H9 (cell line): ENCODE measurements at regions not wholly inside any gene's neighbourhood (a gene's known extent, or its start where the extent isn't known, plus 50 kb on each side); places are given as distances from the start of the nearest gene placed in this dataset.
"Not testable (repeated sequence)": the region's sequence is repeated elsewhere in the genome, so short reads cannot be mapped to it uniquely, and the experiment has no call there.

Experiments used
- DNase-seq: peaks from one replicate; pipeline ENCODE4 v3.0.0-alpha.2; 2017
- H2AFZ ChIP-seq: one replicate; pipeline ENCODE4 v1.6.1; 2013; ENCODE audit warnings: mild to moderate bottlenecking, low read length, control low read depth, moderate library complexity
- H2AK5ac ChIP-seq: 2 replicates; pipeline ENCODE4 v1.6.1; 2013; ENCODE audit warnings: low read length, control low read depth, mixed read lengths; ENCODE audit not compliant: insufficient read length
- H2BK120ac ChIP-seq: one replicate; pipeline ENCODE4 v1.6.1; 2013; ENCODE audit warnings: low read depth, mild to moderate bottlenecking, low read length, control low read depth, inconsistent platforms; ENCODE audit not compliant: poor library complexity, severe bottlenecking
- H2BK12ac ChIP-seq: 2 replicates; pipeline ENCODE4 v1.6.1; 2013; ENCODE audit warnings: low read length, control low read depth, mixed read lengths, low read depth; ENCODE audit not compliant: insufficient read length
- H2BK15ac ChIP-seq: 2 replicates; pipeline ENCODE4 v1.6.1; 2013; ENCODE audit warnings: low read depth, low read length, control low read depth
- H2BK20ac ChIP-seq: one replicate; pipeline ENCODE4 v1.6.1; 2013; ENCODE audit warnings: low read depth, mild to moderate bottlenecking, low read length, control low read depth, inconsistent platforms; ENCODE audit not compliant: poor library complexity, severe bottlenecking
- H2BK5ac ChIP-seq: 2 replicates; pipeline ENCODE4 v1.6.1; 2013; ENCODE audit warnings: low read length, control low read depth, mixed read lengths; ENCODE audit not compliant: insufficient read length
- H3K14ac ChIP-seq: 2 replicates; pipeline ENCODE4 v1.6.1; 2013; ENCODE audit warnings: low read length, control low read depth; ENCODE audit not compliant: insufficient read depth
- H3K18ac ChIP-seq: 2 replicates; pipeline ENCODE4 v1.6.1; 2013; ENCODE audit warnings: low read depth, mild to moderate bottlenecking, mixed read lengths, low read length, control low read depth; ENCODE audit not compliant: insufficient read length
- H3K23ac ChIP-seq: 2 replicates; pipeline ENCODE4 v1.6.1; 2013; ENCODE audit warnings: low read length, control low read depth, mixed read lengths, low read depth; ENCODE audit not compliant: insufficient read length
- H3K23me2 ChIP-seq: 2 replicates; pipeline ENCODE4 v1.6.1; 2013; ENCODE audit warnings: low read depth, mild to moderate bottlenecking, mixed read lengths, low read length, control low read depth; ENCODE audit not compliant: insufficient read length, poor library complexity, severe bottlenecking
- H3K27ac ChIP-seq: 2 replicates; pipeline ENCODE4 v1.5.1; 2013; ENCODE audit warnings: low read length, control low read depth, mixed read lengths, low read depth; ENCODE audit not compliant: insufficient read length
- H3K27me3 ChIP-seq: 2 replicates; pipeline ENCODE4 v1.6.1; 2013; ENCODE audit warnings: low read length, control low read depth, inconsistent platforms; ENCODE audit not compliant: insufficient read depth
- H3K4ac ChIP-seq: 2 replicates; pipeline ENCODE4 v1.6.1; 2013; ENCODE audit warnings: low read depth, mild to moderate bottlenecking, control low read depth, inconsistent platforms, low read length, moderate library complexity
- H3K4me1 ChIP-seq: 2 replicates; pipeline ENCODE4 v1.6.1; 2013; ENCODE audit warnings: low read length, control low read depth, inconsistent platforms; ENCODE audit not compliant: insufficient read depth
- H3K4me2 ChIP-seq: 2 replicates; pipeline ENCODE4 v1.6.1; 2013; ENCODE audit warnings: low read length, control low read depth, mixed read lengths; ENCODE audit not compliant: insufficient read length, insufficient read depth
- H3K56ac ChIP-seq: 2 replicates; pipeline ENCODE4 v1.6.1; 2013; ENCODE audit warnings: low read depth, mild to moderate bottlenecking, mixed read lengths, low read length, control low read depth; ENCODE audit not compliant: insufficient read length
- H3K79me1 ChIP-seq: 2 replicates; pipeline ENCODE4 v1.6.1; 2013; ENCODE audit warnings: low read depth, mild to moderate bottlenecking, moderate library complexity, low read length, control low read depth, inconsistent platforms; ENCODE audit not compliant: insufficient read depth, poor library complexity, severe bottlenecking
- H3K79me2 ChIP-seq: 2 replicates; pipeline ENCODE4 v1.6.1; 2013; ENCODE audit warnings: low read length, control low read depth, inconsistent platforms; ENCODE audit not compliant: insufficient read depth
- H3K9ac ChIP-seq: 2 replicates; pipeline ENCODE4 v1.6.1; 2013; ENCODE audit warnings: low read length, control low read depth, mixed read lengths; ENCODE audit not compliant: insufficient read length; ENCODE audit errors: extremely low read depth
- H3K9me3 ChIP-seq: one replicate; pipeline ENCODE4 v1.6.1; 2013; ENCODE audit warnings: low read depth, low read length, inconsistent platforms; ENCODE audit not compliant: control insufficient read depth
- H3T11ph ChIP-seq: one replicate; pipeline ENCODE4 v1.6.1; 2013; ENCODE audit warnings: mild to moderate bottlenecking, low read length, control low read depth, inconsistent platforms
- H4K20me1 ChIP-seq: one replicate; pipeline ENCODE4 v1.6.1; 2013; ENCODE audit not compliant: control insufficient read depth, insufficient read length, insufficient read depth
- H4K5ac ChIP-seq: 2 replicates; pipeline ENCODE4 v1.6.1; 2013; ENCODE audit warnings: low read depth, mild to moderate bottlenecking, mixed read lengths, low read length, control low read depth; ENCODE audit not compliant: insufficient read length
- H4K8ac ChIP-seq: replicated peaks from 2 replicates; pipeline ENCODE4 v1.6.1; 2013; ENCODE audit warnings: low read length, control low read depth, mixed read lengths, low read depth; ENCODE audit not compliant: insufficient read length
- H4K91ac ChIP-seq: 2 replicates; pipeline ENCODE4 v1.6.1; 2013; ENCODE audit warnings: low read depth, mild to moderate bottlenecking, moderate library complexity, mixed read lengths, low read length, control low read depth; ENCODE audit not compliant: insufficient read length
- H3K27ac Mint-ChIP-seq, 3 experiments: 2 replicates in 2 of 3; 3 replicates in 1 of 3; pipeline ENCODE4 v1.8.0; 2020 to 2021; ENCODE audit warnings: mixed read lengths in 3 of 3, mild to moderate bottlenecking in 1 of 3, moderate library complexity in 1 of 3
- H3K27me3 Mint-ChIP-seq: 2 replicates; pipeline ENCODE4 v1.8.0; 2021; ENCODE audit warnings: low read depth, mild to moderate bottlenecking, moderate library complexity, mixed read lengths
- H3K36me3 Mint-ChIP-seq, 3 experiments: 2 replicates in 2 of 3; 3 replicates in 1 of 3; pipeline ENCODE4 v1.8.0; 2020 to 2021; ENCODE audit warnings: low read depth in 3 of 3, mixed read lengths in 3 of 3; ENCODE audit not compliant: insufficient read depth in 1 of 3
- H3K4me1 Mint-ChIP-seq, 2 experiments: 2 replicates each; pipeline ENCODE4 v1.8.0; 2020; ENCODE audit warnings: mixed read lengths in 2 of 2
- H3K4me3 Mint-ChIP-seq, 2 experiments: 2 replicates in 1 of 2; 3 replicates in 1 of 2; pipeline ENCODE4 v1.8.0; 2020 to 2021; ENCODE audit warnings: mild to moderate bottlenecking in 2 of 2, mixed read lengths in 2 of 2, moderate library complexity in 1 of 2
- H3K9me3 Mint-ChIP-seq, 2 experiments: 2 replicates in 1 of 2; 3 replicates in 1 of 2; pipeline ENCODE4 v1.8.0; 2020; ENCODE audit warnings: mild to moderate bottlenecking in 2 of 2, mixed read lengths in 2 of 2, moderate library complexity in 1 of 2
- WGBS: extraction: QIAGEN DNeasy Blood & Tissue Kit; methylation state at CpG from one replicate; pipeline ENCODE4 v1.1.7; 2013; ENCODE audit warnings: missing lambda C conversion rate, low lambda C conversion rate, mixed read lengths; ENCODE audit not compliant: insufficient read length; ENCODE audit errors: extremely low coverage; 5-methylcytosine and 5-hydroxymethylcytosine counted together

GRCh38 chr1:148417241-148417640 is 65.9 kb downstream of the PPIAL4G start:
- H2AFZ ChIP-seq, H2BK12ac ChIP-seq, H3K79me1 ChIP-seq, H3K27me3 Mint-ChIP-seq, H4K20me1 ChIP-seq, H3K79me2 ChIP-seq, H3K14ac ChIP-seq, H2BK20ac ChIP-seq, H3K27me3 ChIP-seq, H3K27ac Mint-ChIP-seq, H3T11ph ChIP-seq, H2BK15ac ChIP-seq, H3K9me3 Mint-ChIP-seq, H3K18ac ChIP-seq, H3K4me1 ChIP-seq, H3K36me3 Mint-ChIP-seq, H2AK5ac ChIP-seq, H4K91ac ChIP-seq, H3K56ac ChIP-seq, H3K9ac ChIP-seq, H3K23ac ChIP-seq, H3K4me1 Mint-ChIP-seq, H3K23me2 ChIP-seq, H4K8ac ChIP-seq, H3K9me3 ChIP-seq, H4K5ac ChIP-seq, DNase-seq, H2BK120ac ChIP-seq, H3K4ac ChIP-seq, H2BK5ac ChIP-seq, H3K27ac ChIP-seq, H3K4me3 Mint-ChIP-seq, H3K4me2 ChIP-seq: not testable (repeated sequence)
- no CpG with 5 or more reads among the region's 3 CpGs for WGBS

GRCh38 chr1:148413385-148413784 is 69.7 kb downstream of the PPIAL4G start:
- not testable (repeated sequence) for H3K4me3 Mint-ChIP-seq, H3K27ac Mint-ChIP-seq, H3K9ac ChIP-seq, H3K4me2 ChIP-seq, H2AK5ac ChIP-seq, H3K23me2 ChIP-seq, H4K91ac ChIP-seq, H4K8ac ChIP-seq, H2BK120ac ChIP-seq, H3K27me3 ChIP-seq, H4K5ac ChIP-seq, H3K36me3 Mint-ChIP-seq, H3T11ph ChIP-seq, H3K18ac ChIP-seq, H3K27ac ChIP-seq, H3K9me3 Mint-ChIP-seq, H3K4me1 ChIP-seq, DNase-seq, H3K27me3 Mint-ChIP-seq, H3K14ac ChIP-seq, H3K23ac ChIP-seq, H3K79me2 ChIP-seq, H4K20me1 ChIP-seq, H3K4me1 Mint-ChIP-seq, H2BK20ac ChIP-seq, H2BK12ac ChIP-seq, H3K9me3 ChIP-seq, H3K56ac ChIP-seq, H2AFZ ChIP-seq, H2BK5ac ChIP-seq, H3K4ac ChIP-seq, H3K79me1 ChIP-seq, H2BK15ac ChIP-seq
- WGBS: no CpG with 5 or more reads among the region's 2 CpGs
